HepG2 (cell line): ENCODE measurements at regions not wholly inside any gene's neighbourhood (a gene's known extent, or its start where the extent isn't known, plus 50 kb on each side); places are given as distances from the start of the nearest gene placed in this dataset.

ENCODE experiments used
- ATAC-seq: fragments of 200-7000 bp; cut with Tn5 transposase; 3 replicates; pipeline ENCODE4 v1.9.1; 2020; ENCODE audit warnings: mild to moderate bottlenecking, moderate library complexity
- BruUV-seq: library from RNA; stranded (reverse); fragments of 400-500 nt; replicated peaks from 2 replicates; lab custom pipeline; 2021; lab: Mats Ljungman, UMichigan
- CTCF ChIA-PET: fragments of 300-600 bp; formaldehyde crosslinking; extraction: SDS; loops from one replicate; lab custom pipeline; 2021; ENCODE audit warnings: low total read pairs, inconsistent platforms, low intra/inter-chr PET ratio; lab: Yijun Ruan, JAX
- POLR2A ChIA-PET: fragments of 350-600 bp; sonication (Branson Sonifier 250); formaldehyde crosslinking; loops from one replicate; lab custom pipeline; 2020; ENCODE audit warnings: antibody characterized with exemption, inconsistent platforms; lab: Yijun Ruan, JAX
- DNase-seq: peaks from one replicate; pipeline ENCODE4 v3.0.0-alpha.2; 2015; ENCODE audit warnings: low spot score
- FAIRE-seq: peaks from 3 replicates; lab custom pipeline; 2011; peaks lifted over from hg19 to GRCh38; lab: Jason Lieb, UNC
- H2AFZ ChIP-seq: one replicate; pipeline ENCODE4 v1.6.1; 2011; ENCODE audit warnings: low read length, inconsistent platforms
- H3K27ac ChIP-seq: fragments of 300-600 bp; 3 replicates; pipeline ENCODE4 v1.8.0; 2011; ENCODE audit warnings: mixed run types, mild to moderate bottlenecking, mixed read lengths, low read length, inconsistent platforms; ENCODE audit not compliant: insufficient read depth; ENCODE audit errors: extremely low read length
- H3K27me3 ChIP-seq, 2 experiments: fragments of 200-600 bp in 1 of 2; 2 replicates in 1 of 2; 3 replicates in 1 of 2; pipeline versions ENCODE4 v1.6.0 to v1.8.0; 2011; ENCODE audit warnings: low read length in 2 of 2, mild to moderate bottlenecking in 2 of 2, moderate library complexity in 2 of 2, inconsistent platforms in 1 of 2; ENCODE audit not compliant: insufficient read depth in 2 of 2, control insufficient read depth in 1 of 2
- H3K36me3 ChIP-seq, 2 experiments: fragments of 200-600 bp in 1 of 2; replicated peaks in 1 of 2; 2 replicates in 1 of 2; 3 replicates in 1 of 2; pipeline versions ENCODE4 v1.5.1 to v1.8.0; 2011; ENCODE audit warnings: low read length in 2 of 2, inconsistent platforms in 1 of 2; ENCODE audit not compliant: insufficient read depth in 2 of 2, control insufficient read depth in 1 of 2
- H3K4me1 ChIP-seq: 2 replicates; pipeline ENCODE4 v1.5.1; 2012; ENCODE audit warnings: low read length, inconsistent platforms; ENCODE audit not compliant: insufficient read depth
- H3K4me2 ChIP-seq: 2 replicates; pipeline ENCODE4 v1.6.0; 2011; ENCODE audit warnings: low read depth, low read length, inconsistent platforms
- H3K4me3 ChIP-seq, 3 experiments: fragments of 200-600 bp in 1 of 3; sonication (generic), shearing (Covaris generic) in 1 of 3; replicated peaks in 1 of 3; 2 replicates each; pipeline ENCODE4 v1.5.1; 2011 to 2016; ENCODE audit warnings: low read length in 3 of 3, inconsistent platforms in 2 of 3, low read depth in 2 of 3, mild to moderate bottlenecking in 2 of 3, control low read depth in 1 of 3, mixed read lengths in 1 of 3; ENCODE audit not compliant: insufficient read depth in 1 of 3
- H3K79me2 ChIP-seq: one replicate; pipeline ENCODE4 v1.6.1; 2011; ENCODE audit warnings: low read length, inconsistent platforms; ENCODE audit not compliant: insufficient read depth
- H3K9ac ChIP-seq: 2 replicates; pipeline ENCODE4 v1.6.0; 2011; ENCODE audit warnings: mild to moderate bottlenecking, low read depth, low read length, inconsistent platforms; ENCODE audit not compliant: insufficient read depth
- H3K9me3 ChIP-seq: 2 replicates; pipeline ENCODE4 v1.5.1; 2012; ENCODE audit warnings: mild to moderate bottlenecking, low read length
- H4K20me1 ChIP-seq: 2 replicates; pipeline ENCODE4 v1.6.0; 2011; ENCODE audit warnings: inconsistent platforms, mild to moderate bottlenecking, low read length, moderate library complexity; ENCODE audit not compliant: insufficient read depth
- CHD2 ChIP-seq: IDR thresholded peaks from 2 replicates; pipeline ENCODE4 v1.6.1; 2011; ENCODE audit warnings: low read depth, low read length, improper control_type of control experiment
- ELF4 ChIP-seq: sonication (generic); formaldehyde crosslinking; IDR thresholded peaks from 2 replicates; pipeline ENCODE4 v1.5.0; 2020; ENCODE audit warnings: missing genetic modification reagents, mild to moderate bottlenecking, moderate library complexity, borderline replicate concordance
- GATA4 ChIP-seq: sonication (generic); IDR thresholded peaks from 2 replicates; pipeline ENCODE4 v1.6.1; 2016; ENCODE audit warnings: antibody characterized with exemption, low read depth, borderline replicate concordance
- KLF11 ChIP-seq: IDR thresholded peaks from 2 replicates; pipeline ENCODE4 v1.6.1; 2016; ENCODE audit warnings: missing compliant biosample characterization
- SRY ChIP-seq: sonication (generic); formaldehyde crosslinking; IDR thresholded peaks from 2 replicates; pipeline ENCODE4 v1.8.0; 2022; ENCODE audit warnings: mild to moderate bottlenecking, missing genetic modification reagents
- ZNF12 ChIP-seq: sonication (generic); formaldehyde crosslinking; IDR thresholded peaks from 2 replicates; pipeline ENCODE4 v1.5.0; 2020; ENCODE audit warnings: missing genetic modification reagents
- ZNF335 ChIP-seq: sonication (generic); formaldehyde crosslinking; IDR thresholded peaks from 2 replicates; pipeline ENCODE4 v1.4.0; 2020; ENCODE audit warnings: missing genetic modification reagents
- ZNF441 ChIP-seq: sonication (generic); formaldehyde crosslinking; IDR thresholded peaks from 2 replicates; pipeline ENCODE4 v1.7.0; 2021; ENCODE audit warnings: missing genetic modification reagents, borderline replicate concordance
- ZNF709 ChIP-seq: sonication (generic); formaldehyde crosslinking; IDR thresholded peaks from 2 replicates; pipeline ENCODE4 v1.5.0; 2020; ENCODE audit warnings: mild to moderate bottlenecking, missing genetic modification reagents
- ZNF780A ChIP-seq: sonication (generic); formaldehyde crosslinking; IDR thresholded peaks from 2 replicates; pipeline ENCODE4 v1.8.0; 2022; ENCODE audit warnings: mild to moderate bottlenecking, missing genetic modification reagents, moderate library complexity
- WGBS: methylation state at CpG from one replicate; pipeline ENCODE4 v1.1.6; 2017; ENCODE audit warnings: low lambda C conversion rate; 5-methylcytosine and 5-hydroxymethylcytosine counted together
- in situ Hi-C: cut with HindIII; loops from 2 replicates; pipeline ENCODE4 v1.10.0; 2017; ENCODE audit warnings: low pct_unique_long_range_greater_than_20kb; ENCODE audit not compliant: extremely low pct_ligation_motif_present
- intact Hi-C: fragments of 100-400 bp; cut with micrococcal nuclease; formaldehyde crosslinking; loops from one replicate; pipeline ENCODE4 v1.10.0; 2022; ENCODE audit not compliant: unreplicated experiment
- TF ChIP-seq, protein P1 (sequence below): sonication (generic); formaldehyde crosslinking; IDR thresholded peaks from 2 replicates; pipeline ENCODE4 v1.5.1; 2020; ENCODE audit warnings: missing genetic modification reagents, mild to moderate bottlenecking, borderline replicate concordance
- TF ChIP-seq, protein P2 (sequence below): IDR thresholded peaks from 2 replicates; pipeline ENCODE4 v1.6.1; 2016; ENCODE audit warnings: low read depth

DNA sequence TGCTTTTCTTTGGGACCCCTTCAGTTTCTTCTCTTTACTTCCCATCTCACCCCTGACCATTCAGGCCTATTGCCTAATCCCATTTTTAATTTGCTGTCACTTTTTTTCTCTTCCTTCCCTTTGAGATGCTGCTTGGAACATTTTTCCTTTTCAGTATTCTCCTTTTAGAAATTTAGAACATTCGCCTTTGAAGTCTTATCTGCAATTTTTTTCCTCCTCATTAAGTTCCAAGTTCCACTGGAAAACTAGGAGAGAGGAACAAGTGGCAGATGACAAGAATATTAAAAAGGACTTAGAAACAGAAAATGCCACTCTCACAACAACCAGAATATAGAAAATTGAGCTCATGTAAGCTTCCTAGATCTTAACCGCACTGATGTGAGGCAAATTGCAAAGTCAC lies 126.6 kb downstream of the PSMG1 start:
- Histone ChIP-seq H3K79me2 (no peaks in the 10 kb centered on the region), H3K4me1 (peaks cover 3% of the 10 kb centered on the region), H4K20me1 (no peaks in the 10 kb centered on the region), H3K4me3 (no peak overlapping the region), H3K36me3 (no peaks in the 10 kb centered on the region), H2AFZ (no peak overlapping the region), H3K4me2 (no peak overlapping the region), H3K9ac (no peak overlapping the region), H3K27ac (no peak overlapping the region), H3K27me3 (no peaks in the 10 kb centered on the region), H3K9me3 (no peaks in the 10 kb centered on the region)
- WGBS = 83% methylated on average over 2 of the region's 2 CpGs
- DNase-seq (no peak), FAIRE-seq (no peak), ATAC-seq (no peak)
- intact Hi-C loops = no loop called here
- in situ Hi-C loops = no loop called here
- ChIA-PET CTCF (no interaction called here), POLR2A (no interaction called here)
- TF ChIP-seq ZNF12 (CRISPR knock-in tag) = no peak
- TF ChIP-seq CHD2 = no peak
- no peak for TF ChIP-seq ZNF441 (CRISPR knock-in tag)
- TF ChIP-seq, protein P1, sequence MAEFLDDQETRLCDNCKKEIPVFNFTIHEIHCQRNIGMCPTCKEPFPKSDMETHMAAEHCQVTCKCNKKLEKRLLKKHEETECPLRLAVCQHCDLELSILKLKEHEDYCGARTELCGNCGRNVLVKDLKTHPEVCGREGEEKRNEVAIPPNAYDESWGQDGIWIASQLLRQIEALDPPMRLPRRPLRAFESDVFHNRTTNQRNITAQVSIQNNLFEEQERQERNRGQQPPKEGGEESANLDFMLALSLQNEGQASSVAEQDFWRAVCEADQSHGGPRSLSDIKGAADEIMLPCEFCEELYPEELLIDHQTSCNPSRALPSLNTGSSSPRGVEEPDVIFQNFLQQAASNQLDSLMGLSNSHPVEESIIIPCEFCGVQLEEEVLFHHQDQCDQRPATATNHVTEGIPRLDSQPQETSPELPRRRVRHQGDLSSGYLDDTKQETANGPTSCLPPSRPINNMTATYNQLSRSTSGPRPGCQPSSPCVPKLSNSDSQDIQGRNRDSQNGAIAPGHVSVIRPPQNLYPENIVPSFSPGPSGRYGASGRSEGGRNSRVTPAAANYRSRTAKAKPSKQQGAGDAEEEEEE (CRISPR knock-in tag) = no peak
- TF ChIP-seq ZNF335 (CRISPR knock-in tag) = no peak
- TF ChIP-seq KLF11 = no peak
- no peak for TF ChIP-seq ELF4
- TF ChIP-seq ZNF709 (CRISPR knock-in tag) = no peak
- TF ChIP-seq, protein P2, sequence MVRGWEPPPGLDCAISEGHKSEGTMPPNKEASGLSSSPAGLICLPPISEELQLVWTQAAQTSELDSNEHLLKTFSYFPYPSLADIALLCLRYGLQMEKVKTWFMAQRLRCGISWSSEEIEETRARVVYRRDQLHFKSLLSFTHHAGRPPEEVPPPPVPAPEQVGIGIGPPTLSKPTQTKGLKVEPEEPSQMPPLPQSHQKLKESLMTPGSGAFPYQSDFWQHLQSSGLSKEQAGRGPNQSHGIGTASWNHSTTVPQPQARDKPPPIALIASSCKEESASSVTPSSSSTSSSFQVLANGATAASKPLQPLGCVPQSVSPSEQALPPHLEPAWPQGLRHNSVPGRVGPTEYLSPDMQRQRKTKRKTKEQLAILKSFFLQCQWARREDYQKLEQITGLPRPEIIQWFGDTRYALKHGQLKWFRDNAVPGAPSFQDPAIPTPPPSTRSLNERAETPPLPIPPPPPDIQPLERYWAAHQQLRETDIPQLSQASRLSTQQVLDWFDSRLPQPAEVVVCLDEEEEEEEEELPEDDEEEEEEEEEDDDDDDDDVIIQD = no peak
- TF ChIP-seq ZNF780A (CRISPR knock-in tag) = no peak
- TF ChIP-seq SRY (CRISPR knock-in tag) = no peak
- no peak for TF ChIP-seq GATA4
- no TSS peak for BruUV-seq
